ENCODE measurements at regions not wholly inside any gene's neighbourhood (a gene's known extent, or its start where the extent isn't known, plus 50 kb on each side); places are given as distances from the start of the nearest gene placed in this dataset.

DNA sequence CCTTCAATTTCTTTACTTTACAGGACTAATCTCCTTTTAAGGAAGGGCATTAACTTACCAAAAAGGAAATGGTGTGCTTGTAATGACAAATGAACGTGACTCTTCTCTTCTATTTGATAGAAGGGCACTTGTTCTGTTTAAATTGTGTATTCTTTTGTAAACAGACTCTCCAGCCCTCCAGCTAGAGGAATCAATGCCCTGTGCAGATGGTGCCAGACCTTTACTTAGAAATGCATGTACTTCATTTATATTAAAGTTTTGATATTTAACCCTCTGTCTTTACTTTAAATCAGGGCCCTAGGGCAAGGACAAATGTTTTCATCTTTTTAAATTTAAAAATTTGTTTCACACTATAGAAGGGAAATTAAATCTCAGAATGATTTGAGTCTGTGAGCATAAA, 355.1 kb downstream of the GBE1 start:
- TF ChIP-seq POLR2A (IDR thresholded peaks at IDR 0.05): no peak
- TF ChIP-seq, protein P1, sequence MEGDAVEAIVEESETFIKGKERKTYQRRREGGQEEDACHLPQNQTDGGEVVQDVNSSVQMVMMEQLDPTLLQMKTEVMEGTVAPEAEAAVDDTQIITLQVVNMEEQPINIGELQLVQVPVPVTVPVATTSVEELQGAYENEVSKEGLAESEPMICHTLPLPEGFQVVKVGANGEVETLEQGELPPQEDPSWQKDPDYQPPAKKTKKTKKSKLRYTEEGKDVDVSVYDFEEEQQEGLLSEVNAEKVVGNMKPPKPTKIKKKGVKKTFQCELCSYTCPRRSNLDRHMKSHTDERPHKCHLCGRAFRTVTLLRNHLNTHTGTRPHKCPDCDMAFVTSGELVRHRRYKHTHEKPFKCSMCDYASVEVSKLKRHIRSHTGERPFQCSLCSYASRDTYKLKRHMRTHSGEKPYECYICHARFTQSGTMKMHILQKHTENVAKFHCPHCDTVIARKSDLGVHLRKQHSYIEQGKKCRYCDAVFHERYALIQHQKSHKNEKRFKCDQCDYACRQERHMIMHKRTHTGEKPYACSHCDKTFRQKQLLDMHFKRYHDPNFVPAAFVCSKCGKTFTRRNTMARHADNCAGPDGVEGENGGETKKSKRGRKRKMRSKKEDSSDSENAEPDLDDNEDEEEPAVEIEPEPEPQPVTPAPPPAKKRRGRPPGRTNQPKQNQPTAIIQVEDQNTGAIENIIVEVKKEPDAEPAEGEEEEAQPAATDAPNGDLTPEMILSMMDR (IDR thresholded peaks at IDR 0.05): no peak

Data from tibial nerve (tissue), 3 donors.